ENCODE measurements at regions not wholly inside any gene's neighbourhood (a gene's known extent, or its start where the extent isn't known, plus 50 kb on each side); places are given as distances from the start of the nearest gene placed in this dataset.
A peak's percentile ranks its signal among the peaks of the same experiment; 100 is the strongest.

- DNase-seq, result no peak
- Histone ChIP-seq H3K27ac (no peak overlapping the region), H3K4me1 (no peaks in the 10 kb centered on the region), H3K9me3 (no peaks in the 10 kb centered on the region), H3K4me3 (no peak overlapping the region), H3K36me3 (no peaks in the 10 kb centered on the region), H3K27me3 (peaks cover 0 to 37% (median 5%) of the 10 kb centered on the region in 3 donors)
- TF ChIP-seq POLR2AphosphoS5 (IDR thresholded peaks at IDR 0.05) (no peak), CTCF (IDR thresholded peaks at IDR 0.05) (no peak), EP300 (IDR thresholded peaks at IDR 0.05) (no peak), POLR2A (IDR thresholded peaks at IDR 0.05) (no peak)
- intact Hi-C loops (cut with DNase I), result no loop called here
- 95 to 97% methylated on average over 8 of the region's 8 CpGs for WGBS, 2 donors
Observed at GRCh38 chr22:48101704-48102103, 1339.3 kb downstream of the TBC1D22A start.

- Histone ChIP-seq H3K9me3 (no peaks in the 10 kb centered on the region), H3K4me1 (no peaks in the 10 kb centered on the region), H3K27me3 (peaks cover 0 to 37% (median 5%) of the 10 kb centered on the region in 3 donors), H3K27ac (no peak overlapping the region), H3K36me3 (no peaks in the 10 kb centered on the region), H3K4me3 (no peak overlapping the region)
- DNase-seq, result peak; percentile 46
- 80 to 86% methylated on average over 14 of the region's 14 CpGs for WGBS, 2 donors
- TF ChIP-seq POLR2AphosphoS5 (IDR thresholded peaks at IDR 0.05) (no peak), EP300 (IDR thresholded peaks at IDR 0.05) (no peak), CTCF (IDR thresholded peaks at IDR 0.05) (no peak), POLR2A (IDR thresholded peaks at IDR 0.05) (no peak)
- intact Hi-C loops (cut with DNase I), result no loop called here
Observed at GRCh38 chr22:48100685-48101417, 1338.4 kb downstream of the TBC1D22A start.

GRCh38 chr22:48099671-48100070 is 1337.2 kb downstream of the TBC1D22A start:
- peaks cover 0 to 37% (median 5%) of the 10 kb centered on the region in 3 donors for H3K27me3 ChIP-seq
- H3K9me3 ChIP-seq, result no peaks in the 10 kb centered on the region
- peak; percentile 32 for DNase-seq
- intact Hi-C loops (cut with DNase I), result no loop called here
- no peak overlapping the region for H3K27ac ChIP-seq
- no peaks in the 10 kb centered on the region for H3K4me1 ChIP-seq
- 66 to 86% methylated on average over 9 of the region's 9 CpGs for WGBS, 2 donors
- H3K4me3 ChIP-seq, result no peak overlapping the region
- TF ChIP-seq POLR2AphosphoS5 (IDR thresholded peaks at IDR 0.05), result no peak
- no peak for TF ChIP-seq EP300 (IDR thresholded peaks at IDR 0.05)
- TF ChIP-seq CTCF (IDR thresholded peaks at IDR 0.05), result no peak
- no peak for TF ChIP-seq POLR2A (IDR thresholded peaks at IDR 0.05)
- no peaks in the 10 kb centered on the region for H3K36me3 ChIP-seq

GRCh38 chr22:48099251-48099650 is 1336.8 kb downstream of the TBC1D22A start:
- TF ChIP-seq CTCF (IDR thresholded peaks at IDR 0.05), result no peak
- Histone ChIP-seq H3K27ac (no peak overlapping the region), H3K4me3 (no peak overlapping the region), H3K4me1 (no peaks in the 10 kb centered on the region), H3K27me3 (peaks cover 0 to 34% (median 5%) of the 10 kb centered on the region in 3 donors), H3K36me3 (no peaks in the 10 kb centered on the region), H3K9me3 (no peaks in the 10 kb centered on the region)
- DNase-seq, result peak; percentile 36
- 80 to 91% methylated on average over 8 of the region's 8 CpGs for WGBS, 2 donors
- intact Hi-C loops (cut with DNase I), result no loop called here

- H3K27ac ChIP-seq, result no peak overlapping the region
- H3K36me3 ChIP-seq, result no peaks in the 10 kb centered on the region
- TF ChIP-seq POLR2AphosphoS5 (IDR thresholded peaks at IDR 0.05) (no peak), CTCF (IDR thresholded peaks at IDR 0.05) (no peak), EP300 (IDR thresholded peaks at IDR 0.05) (no peak), POLR2A (IDR thresholded peaks at IDR 0.05) (no peak)
- peak; percentile 25 for DNase-seq
- no peak overlapping the region for H3K4me3 ChIP-seq
- intact Hi-C loops (cut with DNase I), result no loop called here
- 60 to 82% methylated on average over 10 of the region's 10 CpGs for WGBS, 2 donors
- H3K4me1 ChIP-seq, result no peaks in the 10 kb centered on the region
- H3K9me3 ChIP-seq, result no peaks in the 10 kb centered on the region
- H3K27me3 ChIP-seq, result peaks cover 0 to 31% (median 5%) of the 10 kb centered on the region in 3 donors
Observed at GRCh38 chr22:48098921-48099245, 1336.4 kb downstream of the TBC1D22A start.
